T-cell (primary cell): ENCODE measurements at regions not wholly inside any gene's neighbourhood (a gene's known extent, or its start where the extent isn't known, plus 50 kb on each side); places are given as distances from the start of the nearest gene placed in this dataset.

Experiments
- ATAC-seq, 4 experiments: fragments of 200-7000 bp in 3 of 4; fragments of 150-1000 bp in 1 of 4; cut with Tn5 transposase; replicated peaks in 1 of 4; 1 replicate in 3 of 4; 2 replicates in 1 of 4; pipeline ENCODE4 v1.10.0; 2021; ENCODE audit warnings: moderate library complexity in 3 of 4, mild to moderate bottlenecking in 2 of 4, moderate number of reproducible peaks in 1 of 4
- CTCF ChIA-PET, 2 donors: fragments of 300-600 bp; sonication (Branson Sonifier 250); formaldehyde crosslinking; loops; one replicate each; lab custom pipeline; 2022; ENCODE audit warnings: antibody characterized with exemption in 2 of 2; lab: Charles Lee
- POLR2A ChIA-PET, 2 donors: fragments of 300-600 bp; sonication (Branson Sonifier 250); formaldehyde crosslinking; loops; one replicate each; lab custom pipeline; 2022; ENCODE audit warnings: antibody characterized with exemption in 2 of 2; lab: Charles Lee
- DNase-seq, 35 experiments: peaks; one replicate each; pipeline versions ENCODE4 v3.0.0 to v3.0.0-alpha.2; 2013 to 2023
- H3K27ac ChIP-seq: one replicate; pipeline ENCODE4 v1.5.1; 2013; ENCODE audit warnings: low read length
- H3K27me3 ChIP-seq, 2 experiments: replicated peaks in 1 of 2; 1 replicate in 1 of 2; 2 replicates in 1 of 2; pipeline versions ENCODE4 v1.6.1 to v1.7.0; 2013; ENCODE audit warnings: low read length in 1 of 2, mixed read lengths in 1 of 2; ENCODE audit not compliant: control insufficient read depth in 2 of 2, insufficient read depth in 2 of 2; ENCODE audit errors: extremely low read depth in 1 of 2
- H3K36me3 ChIP-seq, 2 donors: 1 replicate in 1 of 2; 2 replicates in 1 of 2; pipeline versions ENCODE4 v1.6.1 to v1.7.0; 2013; ENCODE audit warnings: low read length in 1 of 2; ENCODE audit not compliant: control insufficient read depth in 2 of 2, insufficient read depth in 1 of 2; ENCODE audit errors: extremely low read depth in 1 of 2
- H3K4me1 ChIP-seq, 2 experiments: 1 replicate in 1 of 2; 2 replicates in 1 of 2; pipeline versions ENCODE4 v1.6.1 to v1.7.0; 2013; ENCODE audit warnings: low read length in 2 of 2, mixed read lengths in 1 of 2; ENCODE audit not compliant: insufficient read depth in 2 of 2, control insufficient read depth in 1 of 2; ENCODE audit errors: extremely low read depth in 1 of 2
- H3K4me3 ChIP-seq, 2 donors: 1 replicate in 1 of 2; 2 replicates in 1 of 2; pipeline versions ENCODE4 v1.5.1 to v1.7.0; 2013; ENCODE audit warnings: mild to moderate bottlenecking in 2 of 2, low read length in 1 of 2, moderate library complexity in 1 of 2; ENCODE audit not compliant: control insufficient read depth in 1 of 2; ENCODE audit errors: extremely low read depth in 1 of 2
- H3K9me3 ChIP-seq: 2 replicates; pipeline ENCODE4 v1.7.0; 2013
- H3K27ac Mint-ChIP-seq, 2 donors: one replicate each; pipeline ENCODE4 v1.8.0; 2020 to 2021; ENCODE audit warnings: mild to moderate bottlenecking in 2 of 2, mixed read lengths in 2 of 2
- H3K27me3 Mint-ChIP-seq, 2 donors: one replicate each; pipeline ENCODE4 v1.8.0; 2021 to 2022; ENCODE audit warnings: mixed read lengths in 2 of 2
- H3K36me3 Mint-ChIP-seq: one replicate; pipeline ENCODE4 v1.8.0; 2021; ENCODE audit warnings: mixed read lengths
- H3K4me1 Mint-ChIP-seq, 3 donors: one replicate each; pipeline ENCODE4 v1.8.0; 2020 to 2022; ENCODE audit warnings: mixed read lengths in 3 of 3, mild to moderate bottlenecking in 1 of 3
- H3K4me3 Mint-ChIP-seq, 3 donors: one replicate each; pipeline ENCODE4 v1.8.0; 2020 to 2022; ENCODE audit warnings: mild to moderate bottlenecking in 3 of 3, mixed read lengths in 3 of 3, moderate library complexity in 3 of 3
- H3K9me3 Mint-ChIP-seq, 3 donors: one replicate each; pipeline ENCODE4 v1.8.0; 2020 to 2022; ENCODE audit warnings: mixed read lengths in 3 of 3
- WGBS: methylation state at CpG from one replicate; pipeline ENCODE4 v1.1.5; 2013; ENCODE audit warnings: missing lambda C conversion rate; ENCODE audit not compliant: insufficient coverage; 5-methylcytosine and 5-hydroxymethylcytosine counted together

DNA sequence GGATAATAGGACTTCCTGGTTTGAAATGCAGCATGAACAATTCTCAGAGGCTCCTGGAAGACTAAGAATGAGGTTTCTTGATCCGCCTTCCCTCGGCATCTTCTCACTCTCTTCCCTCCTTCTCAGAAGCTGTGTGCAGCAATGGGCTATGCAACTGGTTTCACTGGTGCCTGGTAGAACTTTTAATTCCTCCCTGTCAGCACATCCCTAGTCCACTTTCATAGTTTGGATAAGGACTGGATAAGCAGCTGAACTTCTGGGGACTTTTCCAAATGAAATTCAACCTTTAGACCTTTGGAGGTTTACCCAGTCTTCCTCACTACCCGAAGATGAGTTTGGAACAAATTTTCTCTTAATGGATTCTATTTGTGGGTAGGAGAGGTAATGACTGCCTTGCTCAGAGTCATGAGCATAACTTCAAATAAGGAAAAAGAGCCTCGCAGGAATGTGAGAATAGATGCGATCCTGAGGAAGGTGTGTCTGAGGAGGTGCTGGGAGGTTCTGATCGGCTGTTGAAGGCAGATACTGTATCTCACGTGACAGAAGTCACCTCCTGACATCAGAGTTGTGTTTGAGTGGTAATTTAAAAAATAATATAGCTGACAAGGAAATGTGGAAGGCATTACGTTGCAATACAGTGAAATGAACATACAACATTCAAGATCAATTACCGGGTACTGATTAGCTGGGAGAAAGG lies 56.0 kb upstream of the HAND2 start:
- H3K9me3 ChIP-seq: no peaks in the 10 kb centered on the region
- Mint-ChIP-seq H3K27ac (no peak overlapping the region), H3K4me1 (no peaks in the 10 kb centered on the region), H3K9me3 (no peaks in the 10 kb centered on the region), H3K27me3 (peaks cover 16 to 19% of the 10 kb centered on the region in 2 donors), H3K36me3 (no peaks in the 10 kb centered on the region), H3K4me3 (no peak overlapping the region)
- peaks cover 0 to 4% of the 10 kb centered on the region in 2 experiments for H3K27me3 ChIP-seq
- ATAC-seq (no peak), DNase-seq (no peak)
- ChIA-PET CTCF (interaction anchor here in 1 of 2 donors (0.7 kb wide), 1 partner anchor 541 kb away, joined by 4 read pairs; no protein-coding TSS in a partner anchor), POLR2A (no interaction called here)
- WGBS: 58% methylated on average over 4 of the region's 9 CpGs
- H3K27ac ChIP-seq: no peak overlapping the region
- no peak overlapping the region for H3K4me3 ChIP-seq
- no peaks in the 10 kb centered on the region for H3K4me1 ChIP-seq
- H3K36me3 ChIP-seq: no peaks in the 10 kb centered on the region

DNA sequence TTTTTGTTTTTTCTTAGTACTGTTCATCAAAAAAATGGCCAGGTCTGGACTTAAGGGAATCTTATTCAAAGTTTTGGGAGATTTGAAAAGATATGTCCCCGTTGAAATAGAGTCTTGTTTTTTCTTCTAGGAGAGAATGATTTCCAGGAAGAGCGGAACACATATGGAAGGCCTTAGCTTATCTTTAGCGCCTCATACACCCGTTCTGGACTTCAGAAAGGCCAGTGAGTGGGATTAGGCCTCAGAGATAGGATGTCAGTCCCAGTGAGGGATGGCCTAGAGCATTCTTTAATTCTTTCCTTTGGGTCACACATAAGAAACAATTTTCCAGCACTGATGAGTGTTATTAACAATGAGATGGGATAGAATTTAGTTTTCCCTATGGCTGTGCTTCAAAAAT lies 54.5 kb upstream of the HAND2 start:
- H3K36me3 ChIP-seq: no peaks in the 10 kb centered on the region
- ATAC-seq: no peak
- Mint-ChIP-seq H3K36me3 (no peaks in the 10 kb centered on the region), H3K4me3 (no peak overlapping the region), H3K4me1 (no peaks in the 10 kb centered on the region), H3K9me3 (no peaks in the 10 kb centered on the region), H3K27ac (no peak overlapping the region), H3K27me3 (peaks cover 13 to 14% of the 10 kb centered on the region in 2 donors)
- H3K9me3 ChIP-seq: no peaks in the 10 kb centered on the region
- ChIA-PET POLR2A (no interaction called here), CTCF (interaction anchor here in 1 of 2 donors (0.8 kb wide), 1 partner anchor 206 kb away, joined by 3 read pairs; no protein-coding TSS in a partner anchor)
- H3K4me3 ChIP-seq: no peak overlapping the region
- no peak for DNase-seq
- H3K27me3 ChIP-seq: peaks cover 0 to 2% of the 10 kb centered on the region in 2 experiments
- H3K27ac ChIP-seq: no peak overlapping the region
- no peaks in the 10 kb centered on the region for H3K4me1 ChIP-seq
- WGBS: 90% methylated on average over 2 of the region's 4 CpGs
